WTC11 (cell line): ENCODE measurements at regions not wholly inside any gene's neighbourhood (a gene's known extent, or its start where the extent isn't known, plus 50 kb on each side); places are given as distances from the start of the nearest gene placed in this dataset.

Experiments
- ATAC-seq: fragments of 200-7000 bp; cut with Tn5 transposase; 2 replicates; pipeline ENCODE4 v1.10.0; 2021; ENCODE audit warnings: mild to moderate bottlenecking, moderate library complexity
- CTCF ChIA-PET: fragments of 300-600 bp; sonication (Branson Sonifier 250); formaldehyde crosslinking; loops from one replicate; lab custom pipeline; 2021; ENCODE audit warnings: antibody characterized with exemption; lab: Charles Lee
- POLR2A ChIA-PET: fragments of 350-600 bp; sonication (Branson Sonifier 250); formaldehyde crosslinking; loops from one replicate; lab custom pipeline; 2021; ENCODE audit warnings: antibody characterized with exemption; lab: Charles Lee
- DNase-seq: peaks from one replicate; pipeline ENCODE4 v3.0.0; 2021; ENCODE audit warnings: low spot score
- H3K27ac Mint-ChIP-seq: 2 replicates; pipeline ENCODE4 v1.8.0; 2021; ENCODE audit warnings: mixed read lengths
- H3K27me3 Mint-ChIP-seq: 2 replicates; pipeline ENCODE4 v1.8.0; 2021; ENCODE audit warnings: low read depth, mild to moderate bottlenecking, moderate library complexity, mixed read lengths
- H3K36me3 Mint-ChIP-seq: 2 replicates; pipeline ENCODE4 v1.8.0; 2021; ENCODE audit warnings: mixed read lengths
- H3K4me1 Mint-ChIP-seq: 2 replicates; pipeline ENCODE4 v1.8.0; 2022; ENCODE audit warnings: mixed read lengths
- H3K4me3 Mint-ChIP-seq: 2 replicates; pipeline ENCODE4 v1.8.0; 2021; ENCODE audit warnings: mild to moderate bottlenecking, moderate library complexity, mixed read lengths
- H3K9me3 Mint-ChIP-seq: 2 replicates; pipeline ENCODE4 v1.8.0; 2021; ENCODE audit warnings: mixed read lengths
- ATF1 ChIP-seq: sonication (generic); formaldehyde crosslinking; IDR thresholded peaks from 2 replicates; pipeline ENCODE4 v1.8.1; 2023; ENCODE audit warnings: mild to moderate bottlenecking, moderate library complexity, missing genetic modification reagents
- CTCF ChIP-seq: fragments of 200-600 bp; IDR thresholded peaks from 2 replicates; pipeline ENCODE4 v1.8.0; 2022; ENCODE audit warnings: antibody characterized with exemption
- E2F1 ChIP-seq: sonication (generic); formaldehyde crosslinking; IDR thresholded peaks from 2 replicates; pipeline ENCODE4 v1.8.0; 2022; ENCODE audit warnings: mild to moderate bottlenecking, missing genetic modification reagents
- E2F4 ChIP-seq: sonication (generic); formaldehyde crosslinking; IDR thresholded peaks from 2 replicates; pipeline ENCODE4 v1.8.1; 2022; ENCODE audit warnings: low read depth, mild to moderate bottlenecking, moderate library complexity, missing genetic modification reagents, borderline replicate concordance
- IRF1 ChIP-seq: sonication (generic); formaldehyde crosslinking; IDR thresholded peaks from 2 replicates; pipeline ENCODE4 v1.8.0; 2023; ENCODE audit warnings: missing genetic modification reagents
- JAZF1 ChIP-seq: fragments of 250-450 bp; sonication (Bioruptor Pico); IDR thresholded peaks from 2 replicates; pipeline ENCODE4 v1.9.0; 2021; ENCODE audit warnings: moderate library complexity, mild to moderate bottlenecking, inconsistent platforms
- MYBL2 ChIP-seq: sonication (generic); formaldehyde crosslinking; IDR thresholded peaks from 2 replicates; pipeline ENCODE4 v1.8.1; 2023; ENCODE audit warnings: mild to moderate bottlenecking, moderate library complexity, missing genetic modification reagents
- NFE2L1 ChIP-seq: sonication (generic); formaldehyde crosslinking; IDR thresholded peaks from 2 replicates; pipeline ENCODE4 v1.8.1; 2023; ENCODE audit warnings: missing genetic modification reagents
- USF1 ChIP-seq: sonication (generic); formaldehyde crosslinking; IDR thresholded peaks from 2 replicates; pipeline ENCODE4 v1.8.0; 2022; ENCODE audit warnings: mild to moderate bottlenecking, missing genetic modification reagents
- ZNF317 ChIP-seq: sonication (generic); formaldehyde crosslinking; IDR thresholded peaks from 2 replicates; pipeline ENCODE4 v1.8.1; 2023; ENCODE audit warnings: low read depth, mild to moderate bottlenecking, moderate library complexity, missing genetic modification reagents, borderline replicate concordance
- ZNF416 ChIP-seq: fragments of 250-450 bp; sonication (Bioruptor Pico); IDR thresholded peaks from 2 replicates; pipeline ENCODE4 v1.9.0; 2021; ENCODE audit warnings: mild to moderate bottlenecking, inconsistent platforms
- ZNF425 ChIP-seq: fragments of 250-450 bp; sonication (Bioruptor Pico); conservative IDR thresholded peaks from 2 replicates; pipeline ENCODE4 v1.9.0; 2021; ENCODE audit warnings: mild to moderate bottlenecking
- ZNF512 ChIP-seq: sonication (generic); formaldehyde crosslinking; IDR thresholded peaks from 2 replicates; pipeline ENCODE4 v1.8.1; 2022; ENCODE audit warnings: missing genetic modification reagents, borderline replicate concordance
- ZSCAN18 ChIP-seq: fragments of 250-450 bp; sonication (Bioruptor Pico); IDR thresholded peaks from 2 replicates; pipeline ENCODE4 v2.1.2; 2022; ENCODE audit warnings: mild to moderate bottlenecking, moderate library complexity

GRCh38 chr20:56153926-56154325 lies 94.6 kb upstream of the MC3R start:
- no peak overlapping the region for H3K27ac Mint-ChIP-seq
- CTCF ChIA-PET, result no interaction called here
- H3K9me3 Mint-ChIP-seq, result peaks cover 56% of the 10 kb centered on the region
- H3K36me3 Mint-ChIP-seq, result peaks cover 54% of the 10 kb centered on the region
- TF ChIP-seq E2F1 (no peak), IRF1 (CRISPR knock-in tag) (no peak), CTCF (no peak), USF1 (CRISPR knock-in tag) (no peak), ZNF317 (CRISPR knock-in tag) (no peak), NFE2L1 (CRISPR knock-in tag) (no peak), MYBL2 (CRISPR knock-in tag) (no peak)
- ATAC-seq (no peak), DNase-seq (no peak)
- no peak overlapping the region for H3K4me3 Mint-ChIP-seq
- H3K27me3 Mint-ChIP-seq, result peaks cover 4% of the 10 kb centered on the region
- no peaks in the 10 kb centered on the region for H3K4me1 Mint-ChIP-seq
- POLR2A ChIA-PET, result no interaction called here

- no peak overlapping the region for H3K4me3 Mint-ChIP-seq
- ATAC-seq (no peak), DNase-seq (no peak)
- peaks cover 4% of the 10 kb centered on the region for H3K27me3 Mint-ChIP-seq
- H3K4me1 Mint-ChIP-seq, result no peaks in the 10 kb centered on the region
- TF ChIP-seq ATF1 (CRISPR knock-in tag) (no peak), ZNF425 (CRISPR knock-in tag) (no peak), JAZF1 (no peak), E2F4 (CRISPR knock-in tag) (no peak), E2F1 (no peak), ZSCAN18 (CRISPR knock-in tag) (no peak), ZNF512 (CRISPR knock-in tag) (no peak), ZNF416 (no peak)
- no peak overlapping the region for H3K27ac Mint-ChIP-seq
- peaks cover 72% of the 10 kb centered on the region for H3K9me3 Mint-ChIP-seq
- ChIA-PET CTCF (no interaction called here), POLR2A (no interaction called here)
- H3K36me3 Mint-ChIP-seq, result peaks cover 68% of the 10 kb centered on the region
Measured at GRCh38 chr20:56155625-56156024, 92.9 kb upstream of the MC3R start.
